ENCODE measurements at regions not wholly inside any gene's neighbourhood (a gene's known extent, or its start where the extent isn't known, plus 50 kb on each side); places are given as distances from the start of the nearest gene placed in this dataset.

DNA sequence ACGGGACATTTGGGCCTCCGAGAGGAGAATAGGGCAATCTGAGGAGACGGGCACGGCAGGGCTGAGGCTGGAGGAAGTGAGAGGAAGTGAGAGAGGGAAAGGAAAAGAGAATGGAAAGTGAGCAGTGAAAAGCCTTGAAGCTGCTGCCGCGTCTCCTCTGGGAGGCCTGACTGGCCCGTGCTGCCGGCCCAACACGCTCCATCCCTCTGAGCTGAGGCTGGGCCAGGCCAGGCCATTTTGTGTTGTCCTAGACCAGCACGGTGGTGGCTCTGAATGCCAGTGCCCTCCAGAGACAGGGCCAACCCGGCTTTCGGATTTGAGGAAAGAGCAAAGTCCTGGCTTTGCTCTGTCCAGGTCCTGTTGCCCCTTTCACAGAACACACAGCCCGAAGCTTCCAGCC lies 361.1 kb upstream of the SHH start:
- no peaks in the 10 kb centered on the region for H3K9me2 ChIP-seq (ENCODE audit: insufficient read depth)
- TF ChIP-seq, protein P1, sequence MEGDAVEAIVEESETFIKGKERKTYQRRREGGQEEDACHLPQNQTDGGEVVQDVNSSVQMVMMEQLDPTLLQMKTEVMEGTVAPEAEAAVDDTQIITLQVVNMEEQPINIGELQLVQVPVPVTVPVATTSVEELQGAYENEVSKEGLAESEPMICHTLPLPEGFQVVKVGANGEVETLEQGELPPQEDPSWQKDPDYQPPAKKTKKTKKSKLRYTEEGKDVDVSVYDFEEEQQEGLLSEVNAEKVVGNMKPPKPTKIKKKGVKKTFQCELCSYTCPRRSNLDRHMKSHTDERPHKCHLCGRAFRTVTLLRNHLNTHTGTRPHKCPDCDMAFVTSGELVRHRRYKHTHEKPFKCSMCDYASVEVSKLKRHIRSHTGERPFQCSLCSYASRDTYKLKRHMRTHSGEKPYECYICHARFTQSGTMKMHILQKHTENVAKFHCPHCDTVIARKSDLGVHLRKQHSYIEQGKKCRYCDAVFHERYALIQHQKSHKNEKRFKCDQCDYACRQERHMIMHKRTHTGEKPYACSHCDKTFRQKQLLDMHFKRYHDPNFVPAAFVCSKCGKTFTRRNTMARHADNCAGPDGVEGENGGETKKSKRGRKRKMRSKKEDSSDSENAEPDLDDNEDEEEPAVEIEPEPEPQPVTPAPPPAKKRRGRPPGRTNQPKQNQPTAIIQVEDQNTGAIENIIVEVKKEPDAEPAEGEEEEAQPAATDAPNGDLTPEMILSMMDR (conservative IDR thresholded peaks at IDR 0.05; ENCODE audit: low read depth in 2 of 2) = no peak
- no peak for TF ChIP-seq EZH2 (IDR thresholded peaks at IDR 0.05; ENCODE audit: low read depth, unreplicated experiment)
- TF ChIP-seq ZNF331 (CRISPR knock-in tag; IDR thresholded peaks at IDR 0.05; ENCODE audit: low read depth) = no peak
- TF ChIP-seq ZNF114 (CRISPR knock-in tag; IDR thresholded peaks at IDR 0.05) = no peak
- TF ChIP-seq, protein P2, sequence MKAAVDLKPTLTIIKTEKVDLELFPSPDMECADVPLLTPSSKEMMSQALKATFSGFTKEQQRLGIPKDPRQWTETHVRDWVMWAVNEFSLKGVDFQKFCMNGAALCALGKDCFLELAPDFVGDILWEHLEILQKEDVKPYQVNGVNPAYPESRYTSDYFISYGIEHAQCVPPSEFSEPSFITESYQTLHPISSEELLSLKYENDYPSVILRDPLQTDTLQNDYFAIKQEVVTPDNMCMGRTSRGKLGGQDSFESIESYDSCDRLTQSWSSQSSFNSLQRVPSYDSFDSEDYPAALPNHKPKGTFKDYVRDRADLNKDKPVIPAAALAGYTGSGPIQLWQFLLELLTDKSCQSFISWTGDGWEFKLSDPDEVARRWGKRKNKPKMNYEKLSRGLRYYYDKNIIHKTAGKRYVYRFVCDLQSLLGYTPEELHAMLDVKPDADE (IDR thresholded peaks at IDR 0.05) = no peak
- no peak for TF ChIP-seq JUNB (IDR thresholded peaks at IDR 0.05; ENCODE audit: unreplicated experiment)
- TF ChIP-seq, protein P3, sequence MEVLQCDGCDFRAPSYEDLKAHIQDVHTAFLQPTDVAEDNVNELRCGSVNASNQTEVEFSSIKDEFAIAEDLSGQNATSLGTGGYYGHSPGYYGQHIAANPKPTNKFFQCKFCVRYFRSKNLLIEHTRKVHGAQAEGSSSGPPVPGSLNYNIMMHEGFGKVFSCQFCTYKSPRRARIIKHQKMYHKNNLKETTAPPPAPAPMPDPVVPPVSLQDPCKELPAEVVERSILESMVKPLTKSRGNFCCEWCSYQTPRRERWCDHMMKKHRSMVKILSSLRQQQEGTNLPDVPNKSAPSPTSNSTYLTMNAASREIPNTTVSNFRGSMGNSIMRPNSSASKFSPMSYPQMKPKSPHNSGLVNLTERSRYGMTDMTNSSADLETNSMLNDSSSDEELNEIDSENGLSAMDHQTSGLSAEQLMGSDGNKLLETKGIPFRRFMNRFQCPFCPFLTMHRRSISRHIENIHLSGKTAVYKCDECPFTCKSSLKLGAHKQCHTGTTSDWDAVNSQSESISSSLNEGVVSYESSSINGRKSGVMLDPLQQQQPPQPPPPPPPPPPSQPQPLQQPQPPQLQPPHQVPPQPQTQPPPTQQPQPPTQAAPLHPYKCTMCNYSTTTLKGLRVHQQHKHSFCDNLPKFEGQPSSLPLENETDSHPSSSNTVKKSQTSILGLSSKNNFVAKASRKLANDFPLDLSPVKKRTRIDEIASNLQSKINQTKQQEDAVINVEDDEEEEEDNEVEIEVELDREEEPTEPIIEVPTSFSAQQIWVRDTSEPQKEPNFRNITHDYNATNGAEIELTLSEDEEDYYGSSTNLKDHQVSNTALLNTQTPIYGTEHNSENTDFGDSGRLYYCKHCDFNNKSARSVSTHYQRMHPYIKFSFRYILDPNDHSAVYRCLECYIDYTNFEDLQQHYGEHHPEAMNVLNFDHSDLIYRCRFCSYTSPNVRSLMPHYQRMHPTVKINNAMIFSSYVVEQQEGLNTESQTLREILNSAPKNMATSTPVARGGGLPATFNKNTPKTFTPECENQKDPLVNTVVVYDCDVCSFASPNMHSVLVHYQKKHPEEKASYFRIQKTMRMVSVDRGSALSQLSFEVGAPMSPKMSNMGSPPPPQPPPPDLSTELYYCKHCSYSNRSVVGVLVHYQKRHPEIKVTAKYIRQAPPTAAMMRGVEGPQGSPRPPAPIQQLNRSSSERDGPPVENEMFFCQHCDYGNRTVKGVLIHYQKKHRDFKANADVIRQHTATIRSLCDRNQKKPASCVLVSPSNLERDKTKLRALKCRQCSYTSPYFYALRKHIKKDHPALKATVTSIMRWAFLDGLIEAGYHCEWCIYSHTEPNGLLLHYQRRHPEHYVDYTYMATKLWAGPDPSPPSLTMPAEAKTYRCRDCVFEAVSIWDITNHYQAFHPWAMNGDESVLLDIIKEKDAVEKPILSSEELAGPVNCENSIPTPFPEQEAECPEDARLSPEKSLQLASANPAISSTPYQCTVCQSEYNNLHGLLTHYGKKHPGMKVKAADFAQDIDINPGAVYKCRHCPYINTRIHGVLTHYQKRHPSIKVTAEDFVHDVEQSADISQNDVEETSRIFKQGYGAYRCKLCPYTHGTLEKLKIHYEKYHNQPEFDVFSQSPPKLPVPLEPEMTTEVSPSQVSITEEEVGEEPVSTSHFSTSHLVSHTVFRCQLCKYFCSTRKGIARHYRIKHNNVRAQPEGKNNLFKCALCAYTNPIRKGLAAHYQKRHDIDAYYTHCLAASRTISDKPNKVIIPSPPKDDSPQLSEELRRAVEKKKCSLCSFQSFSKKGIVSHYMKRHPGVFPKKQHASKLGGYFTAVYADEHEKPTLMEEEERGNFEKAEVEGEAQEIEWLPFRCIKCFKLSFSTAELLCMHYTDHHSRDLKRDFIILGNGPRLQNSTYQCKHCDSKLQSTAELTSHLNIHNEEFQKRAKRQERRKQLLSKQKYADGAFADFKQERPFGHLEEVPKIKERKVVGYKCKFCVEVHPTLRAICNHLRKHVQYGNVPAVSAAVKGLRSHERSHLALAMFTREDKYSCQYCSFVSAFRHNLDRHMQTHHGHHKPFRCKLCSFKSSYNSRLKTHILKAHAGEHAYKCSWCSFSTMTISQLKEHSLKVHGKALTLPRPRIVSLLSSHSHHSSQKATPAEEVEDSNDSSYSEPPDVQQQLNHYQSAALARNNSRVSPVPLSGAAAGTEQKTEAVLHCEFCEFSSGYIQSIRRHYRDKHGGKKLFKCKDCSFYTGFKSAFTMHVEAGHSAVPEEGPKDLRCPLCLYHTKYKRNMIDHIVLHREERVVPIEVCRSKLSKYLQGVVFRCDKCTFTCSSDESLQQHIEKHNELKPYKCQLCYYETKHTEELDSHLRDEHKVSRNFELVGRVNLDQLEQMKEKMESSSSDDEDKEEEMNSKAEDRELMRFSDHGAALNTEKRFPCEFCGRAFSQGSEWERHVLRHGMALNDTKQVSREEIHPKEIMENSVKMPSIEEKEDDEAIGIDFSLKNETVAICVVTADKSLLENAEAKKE (CRISPR knock-in tag; IDR thresholded peaks at IDR 0.05) = no peak
- TF ChIP-seq POLR2AphosphoS5 (IDR thresholded peaks at IDR 0.05; ENCODE audit: low read depth) = no peak
- no peak for TF ChIP-seq EZH2phosphoT487 (IDR thresholded peaks at IDR 0.05; ENCODE audit: unreplicated experiment)
- TF ChIP-seq, protein P4, sequence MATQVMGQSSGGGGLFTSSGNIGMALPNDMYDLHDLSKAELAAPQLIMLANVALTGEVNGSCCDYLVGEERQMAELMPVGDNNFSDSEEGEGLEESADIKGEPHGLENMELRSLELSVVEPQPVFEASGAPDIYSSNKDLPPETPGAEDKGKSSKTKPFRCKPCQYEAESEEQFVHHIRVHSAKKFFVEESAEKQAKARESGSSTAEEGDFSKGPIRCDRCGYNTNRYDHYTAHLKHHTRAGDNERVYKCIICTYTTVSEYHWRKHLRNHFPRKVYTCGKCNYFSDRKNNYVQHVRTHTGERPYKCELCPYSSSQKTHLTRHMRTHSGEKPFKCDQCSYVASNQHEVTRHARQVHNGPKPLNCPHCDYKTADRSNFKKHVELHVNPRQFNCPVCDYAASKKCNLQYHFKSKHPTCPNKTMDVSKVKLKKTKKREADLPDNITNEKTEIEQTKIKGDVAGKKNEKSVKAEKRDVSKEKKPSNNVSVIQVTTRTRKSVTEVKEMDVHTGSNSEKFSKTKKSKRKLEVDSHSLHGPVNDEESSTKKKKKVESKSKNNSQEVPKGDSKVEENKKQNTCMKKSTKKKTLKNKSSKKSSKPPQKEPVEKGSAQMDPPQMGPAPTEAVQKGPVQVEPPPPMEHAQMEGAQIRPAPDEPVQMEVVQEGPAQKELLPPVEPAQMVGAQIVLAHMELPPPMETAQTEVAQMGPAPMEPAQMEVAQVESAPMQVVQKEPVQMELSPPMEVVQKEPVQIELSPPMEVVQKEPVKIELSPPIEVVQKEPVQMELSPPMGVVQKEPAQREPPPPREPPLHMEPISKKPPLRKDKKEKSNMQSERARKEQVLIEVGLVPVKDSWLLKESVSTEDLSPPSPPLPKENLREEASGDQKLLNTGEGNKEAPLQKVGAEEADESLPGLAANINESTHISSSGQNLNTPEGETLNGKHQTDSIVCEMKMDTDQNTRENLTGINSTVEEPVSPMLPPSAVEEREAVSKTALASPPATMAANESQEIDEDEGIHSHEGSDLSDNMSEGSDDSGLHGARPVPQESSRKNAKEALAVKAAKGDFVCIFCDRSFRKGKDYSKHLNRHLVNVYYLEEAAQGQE (IDR thresholded peaks at IDR 0.05; ENCODE audit: unreplicated experiment) = no peak
- no peak overlapping the region for H3K4me3 Mint-ChIP-seq
- no peaks in the 10 kb centered on the region for H3K36me3 Mint-ChIP-seq (ENCODE audit: low read depth)
- H3K9me3 Mint-ChIP-seq = no peaks in the 10 kb centered on the region
- no peaks in the 10 kb centered on the region for H3K27me3 ChIP-seq (ENCODE audit: insufficient read depth)
- H3K4me1 Mint-ChIP-seq = no peaks in the 10 kb centered on the region
- no peaks in the 10 kb centered on the region for H3K4me1 ChIP-seq (ENCODE audit: insufficient read depth)
- H3K27ac Mint-ChIP-seq = no peak overlapping the region
- no peaks in the 10 kb centered on the region for H4K20me1 ChIP-seq (replicated peaks; ENCODE audit: insufficient read depth)
- no peak for DNase-seq (ENCODE audit: low spot score)
- H2AFZ ChIP-seq = no peak overlapping the region
- H3F3A ChIP-seq (replicated peaks; ENCODE audit: low read depth) = no peaks in the 10 kb centered on the region
- no peak for ATAC-seq
- H3K27ac ChIP-seq (ENCODE audit: low read depth) = no peak overlapping the region
- H3K4me3 ChIP-seq = no peak overlapping the region
- no peaks in the 10 kb centered on the region for H3K36me3 ChIP-seq (ENCODE audit: insufficient read depth)
- H3K4me2 ChIP-seq = no peak overlapping the region
- H3K79me2 ChIP-seq (replicated peaks; ENCODE audit: insufficient read depth) = no peaks in the 10 kb centered on the region
- peaks cover 18% of the 10 kb centered on the region for H3K27me3 Mint-ChIP-seq (ENCODE audit: insufficient read depth, low read depth, poor library complexity)

Data from GM23338 (cell line).